ENCODE measurements at regions not wholly inside any gene's neighbourhood (a gene's known extent, or its start where the extent isn't known, plus 50 kb on each side); places are given as distances from the start of the nearest gene placed in this dataset.
"Not testable (repeated sequence)": the region's sequence is repeated elsewhere in the genome, so short reads cannot be mapped to it uniquely, and the experiment has no call there.

DNA sequence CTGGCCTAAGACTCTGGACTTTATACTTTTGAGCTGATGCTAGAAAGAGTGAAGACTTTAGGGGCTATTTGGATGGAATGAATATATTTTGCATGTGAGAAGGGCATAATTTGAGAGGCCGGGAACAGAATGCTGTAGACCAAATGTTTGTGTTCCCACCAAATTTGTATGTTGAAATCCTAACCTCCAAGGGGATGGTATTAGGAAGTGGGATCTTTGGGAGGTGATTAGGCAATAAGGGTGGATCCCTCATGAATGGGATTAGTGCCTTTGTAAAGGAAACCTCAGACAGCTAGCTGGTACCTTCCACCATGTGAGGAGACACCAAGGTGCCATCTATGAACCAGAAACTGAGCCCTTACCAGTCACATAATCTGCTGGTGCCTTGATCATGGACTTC lies 165.1 kb upstream of the S1PR3 start:
- Histone ChIP-seq H3K9ac (ENCODE audit: low read length) (no peak overlapping the region), H3K9me3 (ENCODE audit: low read length) (no peaks in the 10 kb centered on the region), H3K4me1 (ENCODE audit: insufficient read depth, low read length) (peaks cover 10% of the 10 kb centered on the region), H3K27me3 (ENCODE audit: control insufficient read depth in 1 of 2, insufficient read depth in 2 of 2, low read length in 2 of 2) (no peaks in the 10 kb centered on the region), H3K27ac (ENCODE audit: low read depth, low read length) (no peak overlapping the region), H3K36me3 (ENCODE audit: insufficient read depth, low read length) (no peaks in the 10 kb centered on the region), H3K4me3 (ENCODE audit: low read depth in 1 of 2, low read length in 2 of 2) (no peak overlapping the region)

DNA sequence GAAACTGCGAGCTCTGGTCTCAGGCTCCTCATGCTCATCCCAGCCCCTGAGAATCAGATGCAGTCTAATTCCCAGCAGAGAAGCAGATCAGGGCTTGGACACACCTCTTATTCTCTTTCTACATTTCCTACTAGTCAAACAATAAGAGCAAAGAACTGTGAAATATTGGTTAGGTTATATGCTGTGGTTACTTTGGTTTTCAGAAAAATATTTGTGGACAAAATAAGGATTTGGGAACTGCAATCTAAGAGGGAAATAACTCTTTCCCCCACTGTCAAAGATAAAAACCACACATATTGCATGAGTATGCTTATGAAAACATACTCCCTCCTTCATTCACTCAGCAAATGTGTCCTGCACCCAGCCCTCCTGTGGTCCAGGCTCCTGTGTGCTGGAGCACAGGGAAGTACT lies 164.5 kb upstream of the S1PR3 start:
- no peak overlapping the region for H3K4me3 ChIP-seq (ENCODE audit: low read depth in 1 of 2, low read length in 2 of 2)
- H3K27ac ChIP-seq (ENCODE audit: low read depth, low read length) = no peak overlapping the region
- no peaks in the 10 kb centered on the region for H3K27me3 ChIP-seq (ENCODE audit: control insufficient read depth in 1 of 2, insufficient read depth in 2 of 2, low read length in 2 of 2)
- H3K4me1 ChIP-seq (ENCODE audit: insufficient read depth, low read length) = peaks cover 10% of the 10 kb centered on the region
- H3K9me3 ChIP-seq (ENCODE audit: low read length) = no peaks in the 10 kb centered on the region
- no peaks in the 10 kb centered on the region for H3K36me3 ChIP-seq (ENCODE audit: insufficient read depth, low read length)
- H3K9ac ChIP-seq (ENCODE audit: low read length) = no peak overlapping the region

DNA sequence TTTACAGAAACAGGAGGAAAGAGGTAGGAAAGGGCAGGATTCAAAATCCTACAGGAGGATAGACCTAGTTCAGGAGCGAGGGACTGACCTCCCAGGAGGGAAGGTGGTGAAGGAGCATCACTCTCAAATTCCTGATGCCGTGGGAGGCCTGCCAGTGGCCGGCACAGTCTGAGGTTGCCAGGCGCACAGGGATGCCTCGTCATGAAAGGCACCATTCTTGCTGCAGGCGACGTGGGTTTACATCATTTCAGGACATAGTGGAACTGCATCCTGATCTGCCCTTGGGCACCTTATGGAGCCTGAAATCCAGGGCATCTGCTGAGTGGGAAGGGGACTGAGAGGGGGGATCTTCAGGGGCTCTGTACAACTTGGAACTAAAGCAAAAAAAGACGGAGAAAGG lies 163.2 kb upstream of the S1PR3 start:
- Histone ChIP-seq H3K9ac (ENCODE audit: low read length) (no peak overlapping the region), H3K27me3 (ENCODE audit: control insufficient read depth in 1 of 2, insufficient read depth in 2 of 2, low read length in 2 of 2) (no peaks in the 10 kb centered on the region), H3K4me1 (ENCODE audit: insufficient read depth, low read length) (peaks cover 10% of the 10 kb centered on the region), H3K4me3 (ENCODE audit: low read depth in 1 of 2, low read length in 2 of 2) (no peak overlapping the region), H3K36me3 (ENCODE audit: insufficient read depth, low read length) (no peaks in the 10 kb centered on the region), H3K9me3 (ENCODE audit: low read length) (no peaks in the 10 kb centered on the region), H3K27ac (ENCODE audit: low read depth, low read length) (no peak overlapping the region)

GRCh38 chr9:88828492-88828974 lies 162.7 kb upstream of the S1PR3 start:
- Histone ChIP-seq H3K27ac (ENCODE audit: low read depth, low read length) (no peak overlapping the region), H3K9ac (ENCODE audit: low read length) (no peak overlapping the region), H3K36me3 (ENCODE audit: insufficient read depth, low read length) (no peaks in the 10 kb centered on the region), H3K4me3 (ENCODE audit: low read depth in 1 of 2, low read length in 2 of 2) (no peak overlapping the region), H3K27me3 (ENCODE audit: control insufficient read depth in 1 of 2, insufficient read depth in 2 of 2, low read length in 2 of 2) (no peaks in the 10 kb centered on the region), H3K4me1 (ENCODE audit: insufficient read depth, low read length) (peaks cover 10% of the 10 kb centered on the region), H3K9me3 (ENCODE audit: low read length) (no peaks in the 10 kb centered on the region)

GRCh38 chr9:88829276-88829675 lies 162.0 kb upstream of the S1PR3 start:
- H3K27ac ChIP-seq (ENCODE audit: low read depth, low read length) = no peak overlapping the region
- no peak overlapping the region for H3K4me3 ChIP-seq (ENCODE audit: low read depth in 1 of 2, low read length in 2 of 2)
- no peaks in the 10 kb centered on the region for H3K9me3 ChIP-seq (ENCODE audit: low read length)
- H3K36me3 ChIP-seq (ENCODE audit: insufficient read depth, low read length) = no peaks in the 10 kb centered on the region
- H3K9ac ChIP-seq (ENCODE audit: low read length) = no peak overlapping the region
- H3K27me3 ChIP-seq (ENCODE audit: control insufficient read depth in 1 of 2, insufficient read depth in 2 of 2, low read length in 2 of 2) = no peaks in the 10 kb centered on the region
- H3K4me1 ChIP-seq (ENCODE audit: insufficient read depth, low read length) = peaks cover 10% of the 10 kb centered on the region

DNA sequence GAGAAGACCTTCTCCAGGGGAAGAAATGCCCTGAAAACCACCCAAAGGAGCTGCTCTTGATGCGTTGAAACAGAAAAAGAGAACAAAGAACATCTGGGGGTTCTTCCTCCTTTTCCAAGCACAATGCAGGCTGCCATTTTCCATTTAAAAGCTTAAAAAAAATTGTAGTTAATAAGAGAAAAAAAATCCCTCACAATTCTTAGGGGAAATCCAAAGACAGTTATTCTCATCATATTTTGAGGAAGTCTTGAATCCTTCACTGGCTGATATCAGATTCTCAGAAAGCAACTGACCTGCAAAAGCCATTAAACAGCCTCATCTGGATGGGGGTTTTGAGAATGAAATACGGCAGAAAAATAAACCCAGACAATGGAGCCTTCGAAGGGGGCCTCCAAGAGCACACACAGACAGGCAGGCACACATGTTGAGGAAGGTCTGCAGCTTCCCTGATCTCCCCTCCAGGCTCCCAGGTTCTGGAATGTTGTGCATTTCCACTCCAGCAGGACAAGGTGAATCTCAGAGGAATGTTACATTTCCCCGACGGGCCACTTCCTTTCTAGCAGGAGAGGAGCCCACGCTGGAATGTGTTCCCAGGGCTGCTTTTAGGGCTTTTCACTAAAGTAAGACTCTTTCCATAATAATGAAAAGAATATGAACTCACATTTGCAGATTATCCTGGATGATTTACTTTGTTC lies 159.4 kb upstream of the S1PR3 start:
- H3K9me3 ChIP-seq (ENCODE audit: low read length) = no peaks in the 10 kb centered on the region
- H3K36me3 ChIP-seq (ENCODE audit: insufficient read depth, low read length) = no peaks in the 10 kb centered on the region
- H3K27me3 ChIP-seq (ENCODE audit: control insufficient read depth in 1 of 2, insufficient read depth in 2 of 2, low read length in 2 of 2) = no peaks in the 10 kb centered on the region
- no peak overlapping the region for H3K9ac ChIP-seq (ENCODE audit: low read length)
- H3K27ac ChIP-seq (ENCODE audit: low read depth, low read length) = no peak overlapping the region
- H3K4me1 ChIP-seq (ENCODE audit: insufficient read depth, low read length) = peaks cover 15% of the 10 kb centered on the region
- no peak overlapping the region for H3K4me3 ChIP-seq (ENCODE audit: low read depth in 1 of 2, low read length in 2 of 2)

- Histone ChIP-seq H3K27me3 (ENCODE audit: control insufficient read depth in 1 of 2, insufficient read depth in 2 of 2, low read length in 2 of 2) (no peaks in the 10 kb centered on the region), H3K27ac (ENCODE audit: low read depth, low read length) (no peak overlapping the region), H3K4me3 (ENCODE audit: low read depth in 1 of 2, low read length in 2 of 2) (no peak overlapping the region), H3K4me1 (ENCODE audit: insufficient read depth, low read length) (peaks cover 11% of the 10 kb centered on the region), H3K9me3 (ENCODE audit: low read length) (no peaks in the 10 kb centered on the region), H3K36me3 (ENCODE audit: insufficient read depth, low read length) (no peaks in the 10 kb centered on the region), H3K9ac (ENCODE audit: low read length) (no peak overlapping the region)
Observed at GRCh38 chr9:88833946-88834345, 157.3 kb upstream of the S1PR3 start.

DNA sequence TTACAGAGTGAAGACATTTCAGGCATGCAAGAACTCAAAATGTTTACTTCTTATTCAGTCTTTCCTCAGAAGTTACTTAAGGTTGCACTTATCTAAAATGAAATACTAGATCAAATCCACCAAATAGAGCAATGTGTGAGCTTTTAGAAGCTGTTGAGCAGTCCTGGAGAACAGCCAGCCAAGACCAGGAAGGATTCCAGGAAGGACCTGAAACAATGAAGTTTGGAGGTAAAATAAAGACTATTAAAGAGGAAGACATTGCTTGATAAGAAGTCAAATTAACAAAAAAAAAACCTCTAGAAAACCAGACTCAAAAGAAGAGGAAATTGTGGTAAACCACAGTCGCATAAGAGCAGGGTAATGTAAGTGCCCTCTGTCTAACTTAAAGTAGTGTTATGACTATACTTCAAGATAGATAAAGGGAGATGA lies 156.2 kb upstream of the S1PR3 start:
- H3K9ac ChIP-seq (ENCODE audit: low read length) = no peak overlapping the region
- H3K9me3 ChIP-seq (ENCODE audit: low read length) = no peaks in the 10 kb centered on the region
- no peaks in the 10 kb centered on the region for H3K27me3 ChIP-seq (ENCODE audit: control insufficient read depth in 1 of 2, insufficient read depth in 2 of 2, low read length in 2 of 2)
- no peak overlapping the region for H3K4me3 ChIP-seq (ENCODE audit: low read depth in 1 of 2, low read length in 2 of 2)
- H3K36me3 ChIP-seq (ENCODE audit: insufficient read depth, low read length) = no peaks in the 10 kb centered on the region
- peaks cover 5% of the 10 kb centered on the region for H3K4me1 ChIP-seq (ENCODE audit: insufficient read depth, low read length)
- H3K27ac ChIP-seq (ENCODE audit: low read depth, low read length) = no peak overlapping the region

DNA sequence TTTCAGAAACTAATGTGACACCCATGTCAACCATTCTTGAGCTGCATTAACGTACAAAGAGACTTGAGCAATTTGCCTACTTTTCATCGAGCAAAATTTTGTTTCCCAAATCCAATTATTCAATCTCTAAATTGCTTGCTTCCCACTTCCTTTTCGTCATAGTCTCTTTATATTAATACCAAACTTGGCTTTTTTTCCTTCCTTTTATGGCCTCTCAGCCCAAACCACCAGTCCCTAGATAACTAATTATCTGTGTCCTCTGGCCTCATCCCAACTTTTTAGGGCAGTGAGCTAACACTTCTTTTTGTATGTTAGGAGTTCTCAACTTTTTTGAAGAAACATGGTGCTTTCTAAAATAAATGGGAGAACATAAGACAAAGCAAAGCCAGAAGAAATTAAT lies 155.5 kb upstream of the S1PR3 start:
- no peaks in the 10 kb centered on the region for H3K9me3 ChIP-seq (ENCODE audit: low read length)
- no peak overlapping the region for H3K9ac ChIP-seq (ENCODE audit: low read length)
- H3K4me1 ChIP-seq (ENCODE audit: insufficient read depth, low read length) = peaks cover 5% of the 10 kb centered on the region
- H3K4me3 ChIP-seq (ENCODE audit: low read depth in 1 of 2, low read length in 2 of 2) = no peak overlapping the region
- no peak overlapping the region for H3K27ac ChIP-seq (ENCODE audit: low read depth, low read length)
- H3K36me3 ChIP-seq (ENCODE audit: insufficient read depth, low read length) = no peaks in the 10 kb centered on the region
- no peaks in the 10 kb centered on the region for H3K27me3 ChIP-seq (ENCODE audit: control insufficient read depth in 1 of 2, insufficient read depth in 2 of 2, low read length in 2 of 2)

GRCh38 chr9:88837731-88838130 lies 153.5 kb upstream of the S1PR3 start:
- Histone ChIP-seq H3K9me3 (ENCODE audit: low read length) (no peaks in the 10 kb centered on the region), H3K36me3 (ENCODE audit: insufficient read depth, low read length) (no peaks in the 10 kb centered on the region), H3K27ac (ENCODE audit: low read depth, low read length) (no peak overlapping the region), H3K4me3 (ENCODE audit: low read depth in 1 of 2, low read length in 2 of 2) (no peak overlapping the region), H3K27me3 (ENCODE audit: control insufficient read depth in 1 of 2, insufficient read depth in 2 of 2, low read length in 2 of 2) (no peaks in the 10 kb centered on the region), H3K4me1 (ENCODE audit: insufficient read depth, low read length) (peaks cover 5% of the 10 kb centered on the region), H3K9ac (ENCODE audit: low read length) (no peak overlapping the region)

DNA sequence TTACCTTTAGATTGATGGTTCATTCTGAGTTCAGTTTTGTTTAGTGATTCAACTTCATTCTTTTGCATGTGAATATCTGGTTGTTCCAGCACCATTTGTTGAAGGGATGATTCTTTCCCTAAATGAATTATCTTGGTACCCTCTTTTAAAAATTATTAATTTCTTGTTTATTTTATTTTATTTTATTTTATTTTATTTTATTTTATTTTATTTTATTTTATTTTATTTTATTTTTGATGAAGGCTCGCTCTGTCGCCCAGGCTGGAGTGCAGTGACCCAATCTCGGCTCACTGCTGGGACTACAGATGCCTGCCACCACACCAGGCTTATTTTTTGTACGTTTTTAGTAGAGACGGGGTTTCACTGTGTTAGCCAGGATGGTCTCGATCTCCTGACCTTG lies 141.4 kb upstream of the S1PR3 start:
- not testable (repeated sequence) for H3K9me3 ChIP-seq (ENCODE audit: low read length); H3K4me3 ChIP-seq (ENCODE audit: low read depth in 1 of 2, low read length in 2 of 2); H3K27me3 ChIP-seq (ENCODE audit: control insufficient read depth in 1 of 2, insufficient read depth in 2 of 2, low read length in 2 of 2); H3K27ac ChIP-seq (ENCODE audit: low read depth, low read length); H3K36me3 ChIP-seq (ENCODE audit: insufficient read depth, low read length); H3K9ac ChIP-seq (ENCODE audit: low read length); H3K4me1 ChIP-seq (ENCODE audit: insufficient read depth, low read length)

DNA sequence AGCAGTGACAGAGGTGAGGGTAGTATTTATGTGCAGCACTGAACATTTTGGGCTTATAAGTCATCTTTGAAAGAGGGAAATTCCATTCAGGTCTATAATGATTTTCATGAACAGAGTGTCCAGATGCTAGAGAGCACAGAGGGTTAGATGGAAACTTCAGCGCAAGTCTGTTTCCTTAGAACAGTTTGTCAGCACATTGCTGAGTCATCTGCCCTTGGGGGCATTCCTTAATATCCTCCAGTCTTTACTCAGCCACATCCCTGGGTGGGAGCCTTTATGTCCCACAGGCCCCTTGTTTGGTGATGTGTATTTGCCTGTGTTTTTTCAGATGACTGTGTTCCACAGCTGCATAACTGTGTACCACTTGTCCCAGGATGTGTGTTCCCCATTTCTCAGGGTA lies 138.5 kb upstream of the S1PR3 start:
- Histone ChIP-seq H3K4me1 (ENCODE audit: insufficient read depth, low read length) (no peaks in the 10 kb centered on the region), H3K9me3 (ENCODE audit: low read length) (no peaks in the 10 kb centered on the region), H3K27me3 (ENCODE audit: control insufficient read depth in 1 of 2, insufficient read depth in 2 of 2, low read length in 2 of 2) (no peaks in the 10 kb centered on the region), H3K4me3 (ENCODE audit: low read depth in 1 of 2, low read length in 2 of 2) (no peak overlapping the region), H3K9ac (ENCODE audit: low read length) (no peak overlapping the region), H3K27ac (ENCODE audit: low read depth, low read length) (no peak overlapping the region), H3K36me3 (ENCODE audit: insufficient read depth, low read length) (no peaks in the 10 kb centered on the region)
